ENCODE measurements at regions not wholly inside any gene's neighbourhood (a gene's known extent, or its start where the extent isn't known, plus 50 kb on each side); places are given as distances from the start of the nearest gene placed in this dataset.

DNA sequence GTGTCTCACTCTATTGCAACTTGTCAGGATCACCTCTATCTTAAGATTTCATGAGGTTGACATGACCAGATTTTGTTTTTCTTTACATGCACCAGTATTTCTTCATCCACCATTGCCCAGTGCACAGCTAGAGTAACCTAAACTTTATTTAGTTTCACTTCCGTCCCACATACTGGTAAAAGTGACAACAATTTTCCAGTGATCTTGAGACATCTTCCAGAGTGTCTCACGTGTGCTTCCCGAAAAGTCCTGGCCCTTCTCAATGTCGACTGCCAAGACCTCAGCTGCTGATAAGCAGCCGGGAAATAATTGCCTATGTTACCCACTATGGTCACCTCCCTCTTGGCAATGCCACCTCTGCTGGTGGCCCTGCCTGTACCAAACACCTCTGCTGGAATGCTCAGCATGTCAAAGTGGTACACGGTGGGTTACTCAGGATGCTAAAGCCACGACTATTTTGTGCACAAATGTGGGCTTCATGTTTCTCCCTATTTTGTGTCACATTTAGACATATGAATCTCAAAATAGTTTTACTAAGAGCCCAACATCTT lies 379.7 kb upstream of the TGFBR2 start:
- peak overlapping the region; percentile 86 for H4K5ac ChIP-seq (ENCODE audit: low read depth, low read length)
- H3K4ac ChIP-seq (ENCODE audit: low read depth, low read length) = peak overlapping the region; percentile 91
- H2BK15ac ChIP-seq (ENCODE audit: low read depth, low read length) = peak overlapping the region; percentile 89; the same call in 2 of the 3 replicates
- in situ Hi-C loops (cut with MboI; ENCODE audit: low sequenced_read_pairs) (no loop called here), dilution Hi-C loops (cut with HindIII; ENCODE audit: low sequenced_read_pairs, unreplicated experiment) (no loop called here), intact Hi-C loops (cut with micrococcal nuclease) (no loop called here)
- no peak for TF ChIP-seq RCOR1 (IDR thresholded peaks at IDR 0.05; ENCODE audit: insufficient replicate concordance, low read length)
- TF ChIP-seq MAZ (IDR thresholded peaks at IDR 0.05; ENCODE audit: borderline replicate concordance, low read depth, low read length) = no peak
- no peak for TF ChIP-seq FOS (IDR thresholded peaks at IDR 0.05; ENCODE audit: low read depth, low read length)
- TF ChIP-seq NFE2L2 (IDR thresholded peaks at IDR 0.05; ENCODE audit: low read depth, low read length) = no peak
- no peak for TF ChIP-seq CHD1 (IDR thresholded peaks at IDR 0.05; ENCODE audit: low read depth, low read length)
- TF ChIP-seq SMC3 (IDR thresholded peaks at IDR 0.05; ENCODE audit: low read depth, low read length) = no peak
- no peak for TF ChIP-seq MXI1 (IDR thresholded peaks at IDR 0.05; ENCODE audit: borderline replicate concordance, low read depth, low read length)
- TF ChIP-seq RFX5 (IDR thresholded peaks at IDR 0.05; ENCODE audit: low read depth, low read length) = no peak
- TF ChIP-seq MAFK (IDR thresholded peaks at IDR 0.05; ENCODE audit: low read depth, low read length) = no peak
- no peak for TF ChIP-seq CEBPB (IDR thresholded peaks at IDR 0.05; ENCODE audit: low read depth, low read length)
- no peak for TF ChIP-seq RAD21 (IDR thresholded peaks at IDR 0.05; ENCODE audit: low read length)
- no peak for TF ChIP-seq BHLHE40 (IDR thresholded peaks at IDR 0.05; ENCODE audit: low read depth, low read length)
- TF ChIP-seq, protein P1, sequence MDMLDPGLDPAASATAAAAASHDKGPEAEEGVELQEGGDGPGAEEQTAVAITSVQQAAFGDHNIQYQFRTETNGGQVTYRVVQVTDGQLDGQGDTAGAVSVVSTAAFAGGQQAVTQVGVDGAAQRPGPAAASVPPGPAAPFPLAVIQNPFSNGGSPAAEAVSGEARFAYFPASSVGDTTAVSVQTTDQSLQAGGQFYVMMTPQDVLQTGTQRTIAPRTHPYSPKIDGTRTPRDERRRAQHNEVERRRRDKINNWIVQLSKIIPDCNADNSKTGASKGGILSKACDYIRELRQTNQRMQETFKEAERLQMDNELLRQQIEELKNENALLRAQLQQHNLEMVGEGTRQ (IDR thresholded peaks at IDR 0.05; ENCODE audit: low read depth, low read length) = no peak
- TF ChIP-seq, protein P2, sequence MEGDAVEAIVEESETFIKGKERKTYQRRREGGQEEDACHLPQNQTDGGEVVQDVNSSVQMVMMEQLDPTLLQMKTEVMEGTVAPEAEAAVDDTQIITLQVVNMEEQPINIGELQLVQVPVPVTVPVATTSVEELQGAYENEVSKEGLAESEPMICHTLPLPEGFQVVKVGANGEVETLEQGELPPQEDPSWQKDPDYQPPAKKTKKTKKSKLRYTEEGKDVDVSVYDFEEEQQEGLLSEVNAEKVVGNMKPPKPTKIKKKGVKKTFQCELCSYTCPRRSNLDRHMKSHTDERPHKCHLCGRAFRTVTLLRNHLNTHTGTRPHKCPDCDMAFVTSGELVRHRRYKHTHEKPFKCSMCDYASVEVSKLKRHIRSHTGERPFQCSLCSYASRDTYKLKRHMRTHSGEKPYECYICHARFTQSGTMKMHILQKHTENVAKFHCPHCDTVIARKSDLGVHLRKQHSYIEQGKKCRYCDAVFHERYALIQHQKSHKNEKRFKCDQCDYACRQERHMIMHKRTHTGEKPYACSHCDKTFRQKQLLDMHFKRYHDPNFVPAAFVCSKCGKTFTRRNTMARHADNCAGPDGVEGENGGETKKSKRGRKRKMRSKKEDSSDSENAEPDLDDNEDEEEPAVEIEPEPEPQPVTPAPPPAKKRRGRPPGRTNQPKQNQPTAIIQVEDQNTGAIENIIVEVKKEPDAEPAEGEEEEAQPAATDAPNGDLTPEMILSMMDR (conservative IDR thresholded peaks at IDR 0.05; ENCODE audit: low read depth, low read length) = no peak
- no peak for TF ChIP-seq ELK1 (IDR thresholded peaks at IDR 0.05; ENCODE audit: borderline replicate concordance, low read depth, low read length)
- no peak for TF ChIP-seq POLR2A (IDR thresholded peaks at IDR 0.05; ENCODE audit: low read depth, low read length)
- peak overlapping the region; percentile 96 for H2AK5ac ChIP-seq (ENCODE audit: low read depth, low read length)
- peak overlapping the region; percentile 67 for H4K91ac ChIP-seq (ENCODE audit: insufficient read depth, low read depth, low read length)
- peak overlapping the region; percentile 63 for H2AK9ac ChIP-seq (replicated peaks; ENCODE audit: low read depth, low read length, poor library complexity)
- no peaks in the 10 kb centered on the region for H3K27me3 ChIP-seq (ENCODE audit: control insufficient read depth, insufficient read depth, low read length)
- no peak overlapping the region for H3K9ac ChIP-seq (ENCODE audit: low read depth, low read length)
- ATAC-seq (ENCODE audit: low read depth) = no peak
- no peaks in the 10 kb centered on the region for H3K36me3 ChIP-seq (ENCODE audit: control insufficient read depth, insufficient read depth, low read length)
- H3K56ac ChIP-seq (ENCODE audit: extremely low read depth, insufficient read depth, low read length) = no peak overlapping the region
- no TSS peak for BruUV-seq (replicated peaks)
- H2BK5ac ChIP-seq (ENCODE audit: low read depth, low read length, poor library complexity, severe bottlenecking) = peak overlapping the region; percentile 66
- peak overlapping the region; percentile 76 for H2BK120ac ChIP-seq (ENCODE audit: low read depth, low read length)
- H3K4me3 ChIP-seq (ENCODE audit: insufficient read depth, low read depth, low read length) = no peak overlapping the region
- peaks cover 13% of the 10 kb centered on the region for H3K4me1 ChIP-seq (ENCODE audit: control insufficient read depth, insufficient read depth, low read length)
- DNase-seq = no peak
- H3K9me3 ChIP-seq (ENCODE audit: control insufficient read depth, insufficient read depth, low read length) = no peaks in the 10 kb centered on the region
- POLR2A ChIA-PET (ENCODE audit: unreplicated experiment) = no interaction called here
- no peak overlapping the region for H3K23ac ChIP-seq (ENCODE audit: low read depth, low read length)
- 0 out of 4 replicates have a peak, but pooled peaks cover 0 to 3% of the 10 kb centered on the region in 2 experiments for H3K79me1 ChIP-seq (ENCODE audit: low read depth in 1 of 2, low read length in 2 of 2)
- H4K8ac ChIP-seq (ENCODE audit: low read depth in 2 of 2, low read length in 2 of 2) = peak overlapping the region in 1 of 2 experiments; percentile 65; a peak in 1 of 4 replicates
- H3K9me1 ChIP-seq (ENCODE audit: insufficient read depth, low read length) = peaks cover 5% of the 10 kb centered on the region
- WGBS, 2 experiments (ENCODE audit: extremely low coverage in 2 of 2, insufficient read length in 1 of 2) = no CpG with 5 or more reads among the region's 7 CpGs
- peak overlapping the region; percentile 89 for H3K14ac ChIP-seq (replicated peaks; ENCODE audit: low read depth, low read length)
- peak overlapping the region; percentile 32 for H3K27ac ChIP-seq (ENCODE audit: insufficient read depth, low read length)
- CTCF ChIA-PET = interaction anchor here (1.0 kb wide), 1 partner anchor 27 kb away, joined by 4 read pairs; no protein-coding TSS in a partner anchor
- H2AFZ ChIP-seq (replicated peaks; ENCODE audit: low read length, poor library complexity) = peak overlapping the region; percentile 75
- H4K20me1 ChIP-seq (ENCODE audit: insufficient read depth, low read length) = no peaks in the 10 kb centered on the region
- peak overlapping the region; percentile 95 for H2BK20ac ChIP-seq (ENCODE audit: low read depth, low read length)
- no peak overlapping the region for H3K4me2 ChIP-seq (ENCODE audit: low read depth, low read length)
- peak overlapping the region; percentile 48 for H3K18ac ChIP-seq (ENCODE audit: low read depth, low read length)

Data from IMR-90 (cell line).